ENCODE measurements at regions not wholly inside any gene's neighbourhood (a gene's known extent, or its start where the extent isn't known, plus 50 kb on each side); places are given as distances from the start of the nearest gene placed in this dataset.

GRCh38 chr15:29945943-29946596, 123.8 kb upstream of the TJP1 start:
- no peak for DNase-seq

- no peak for DNase-seq
Measured at GRCh38 chr15:29944925-29945324, 122.7 kb upstream of the TJP1 start.

- no peak for DNase-seq
Measured at GRCh38 chr15:29942548-29942947, 120.3 kb upstream of the TJP1 start.

- no peak for DNase-seq
Measured at GRCh38 chr15:29942143-29942542, 119.9 kb upstream of the TJP1 start.

GRCh38 chr15:29939404-29939803, 117.1 kb upstream of the TJP1 start:
- DNase-seq, result no peak

- no peak for DNase-seq
Measured at GRCh38 chr15:29938361-29939335, 116.4 kb upstream of the TJP1 start.

- no peak for DNase-seq
Measured at GRCh38 chr15:29937956-29938355, 115.7 kb upstream of the TJP1 start.

GRCh38 chr15:29936353-29937049, 114.2 kb upstream of the TJP1 start:
- no peak for DNase-seq

GRCh38 chr15:29935296-29936004, 113.2 kb upstream of the TJP1 start:
- no peak for DNase-seq

GRCh38 chr15:29934251-29934650, 112.0 kb upstream of the TJP1 start:
- no peak for DNase-seq

- no peak for DNase-seq
Measured at GRCh38 chr15:29933042-29933803, 111.0 kb upstream of the TJP1 start.

GRCh38 chr15:29926083-29926388, 103.8 kb upstream of the TJP1 start:
- no peak for DNase-seq

GRCh38 chr15:29925227-29926082, 103.2 kb upstream of the TJP1 start:
- no peak for DNase-seq

GRCh38 chr15:29924750-29925149, 102.5 kb upstream of the TJP1 start:
- DNase-seq, result no peak

GRCh38 chr15:29922191-29922590, 99.9 kb upstream of the TJP1 start:
- no peak for DNase-seq

- DNase-seq, result no peak
Measured at GRCh38 chr15:29921130-29921601, 98.9 kb upstream of the TJP1 start.

GRCh38 chr15:29920515-29920914, 98.2 kb upstream of the TJP1 start:
- DNase-seq, result no peak

- DNase-seq, result no peak
Measured at GRCh38 chr15:29919380-29919881, 97.2 kb upstream of the TJP1 start.

- DNase-seq, result no peak
Measured at GRCh38 chr15:29917600-29918597, 95.6 kb upstream of the TJP1 start.

- DNase-seq, result no peak
Measured at GRCh38 chr15:29914511-29914926, 92.3 kb upstream of the TJP1 start.
